KOPT-K1 (cell line): ENCODE measurements at regions not wholly inside any gene's neighbourhood (a gene's known extent, or its start where the extent isn't known, plus 50 kb on each side); places are given as distances from the start of the nearest gene placed in this dataset.

Experiments used
- H3K27ac ChIP-seq: fragments of 200-600 bp; sonication (generic); 2 replicates; pipeline ENCODE4 v1.5.1; 2016; ENCODE audit warnings: antibody characterized with exemption, mild to moderate bottlenecking, low read depth, low read length; ENCODE audit not compliant: poor library complexity, severe bottlenecking
- H3K36me3 ChIP-seq: fragments of 200-600 bp; sonication (generic); 2 replicates; pipeline ENCODE4 v1.5.1; 2017; ENCODE audit warnings: antibody characterized with exemption, mild to moderate bottlenecking, low read length, moderate library complexity; ENCODE audit not compliant: insufficient read depth
- H3K9me3 ChIP-seq: fragments of 200-600 bp; sonication (generic); 2 replicates; pipeline ENCODE4 v1.5.1; 2017; ENCODE audit warnings: antibody characterized with exemption, low read length, mild to moderate bottlenecking; ENCODE audit not compliant: insufficient read depth, poor library complexity, severe bottlenecking

GRCh38 chr5:74286734-74287695 lies 353.5 kb downstream of the ENC1 start:
- H3K27ac ChIP-seq: peak overlapping the region; percentile 32
- H3K36me3 ChIP-seq: no peaks in the 10 kb centered on the region
- H3K9me3 ChIP-seq: no peaks in the 10 kb centered on the region

GRCh38 chr5:74285675-74286280 lies 354.8 kb downstream of the ENC1 start:
- Histone ChIP-seq H3K36me3 (no peaks in the 10 kb centered on the region), H3K9me3 (no peaks in the 10 kb centered on the region), H3K27ac (peak overlapping the region; percentile 32)

- Histone ChIP-seq H3K36me3 (no peaks in the 10 kb centered on the region), H3K9me3 (no peaks in the 10 kb centered on the region), H3K27ac (no peak overlapping the region)
Observed at GRCh38 chr5:74282490-74282889, 358.0 kb downstream of the ENC1 start.

GRCh38 chr5:74281166-74281565 lies 359.4 kb downstream of the ENC1 start:
- Histone ChIP-seq H3K36me3 (no peaks in the 10 kb centered on the region), H3K27ac (no peak overlapping the region), H3K9me3 (no peaks in the 10 kb centered on the region)

GRCh38 chr5:74280306-74280705 lies 360.2 kb downstream of the ENC1 start:
- H3K36me3 ChIP-seq: no peaks in the 10 kb centered on the region
- H3K27ac ChIP-seq: no peak overlapping the region
- no peaks in the 10 kb centered on the region for H3K9me3 ChIP-seq

- H3K27ac ChIP-seq: no peak overlapping the region
Observed at GRCh38 chr5:74279244-74279643, 361.3 kb downstream of the ENC1 start.

GRCh38 chr5:74277418-74277817 lies 363.1 kb downstream of the ENC1 start:
- Histone ChIP-seq H3K36me3 (no peaks in the 10 kb centered on the region), H3K9me3 (no peaks in the 10 kb centered on the region), H3K27ac (no peak overlapping the region)

More at GRCh38 chr5:74279244-74279643, 361.3 kb downstream of the ENC1 start:
- no peaks in the 10 kb centered on the region for H3K9me3 ChIP-seq
- no peaks in the 10 kb centered on the region for H3K36me3 ChIP-seq

GRCh38 chr5:74275171-74275992 lies 365.1 kb downstream of the ENC1 start:
- H3K27ac ChIP-seq: no peak overlapping the region
- H3K36me3 ChIP-seq: no peaks in the 10 kb centered on the region
- no peaks in the 10 kb centered on the region for H3K9me3 ChIP-seq

- Histone ChIP-seq H3K27ac (no peak overlapping the region), H3K36me3 (no peaks in the 10 kb centered on the region), H3K9me3 (no peaks in the 10 kb centered on the region)
Observed at GRCh38 chr5:74274326-74274725, 366.2 kb downstream of the ENC1 start.

GRCh38 chr5:74272831-74273451 lies 367.6 kb downstream of the ENC1 start:
- Histone ChIP-seq H3K27ac (no peak overlapping the region), H3K9me3 (no peaks in the 10 kb centered on the region), H3K36me3 (no peaks in the 10 kb centered on the region)

- H3K27ac ChIP-seq: no peak overlapping the region
- H3K9me3 ChIP-seq: no peaks in the 10 kb centered on the region
- H3K36me3 ChIP-seq: no peaks in the 10 kb centered on the region
Observed at GRCh38 chr5:74272024-74272775, 368.3 kb downstream of the ENC1 start.

GRCh38 chr5:74268297-74268696 lies 372.2 kb downstream of the ENC1 start:
- Histone ChIP-seq H3K27ac (no peak overlapping the region), H3K9me3 (no peaks in the 10 kb centered on the region), H3K36me3 (no peaks in the 10 kb centered on the region)

GRCh38 chr5:74266836-74267235 lies 373.7 kb downstream of the ENC1 start:
- Histone ChIP-seq H3K9me3 (no peaks in the 10 kb centered on the region), H3K27ac (no peak overlapping the region)

GRCh38 chr5:74266132-74266531 lies 374.4 kb downstream of the ENC1 start:
- Histone ChIP-seq H3K9me3 (no peaks in the 10 kb centered on the region), H3K27ac (no peak overlapping the region), H3K36me3 (no peaks in the 10 kb centered on the region)

More at GRCh38 chr5:74266836-74267235, 373.7 kb downstream of the ENC1 start:
- no peaks in the 10 kb centered on the region for H3K36me3 ChIP-seq
